Aorta (tissue), 5 donors: ENCODE measurements at regions not wholly inside any gene's neighbourhood (a gene's known extent, or its start where the extent isn't known, plus 50 kb on each side); places are given as distances from the start of the nearest gene placed in this dataset.
"Not testable (repeated sequence)": the region's sequence is repeated elsewhere in the genome, so short reads cannot be mapped to it uniquely, and the experiment has no call there.

ENCODE experiments used
- ATAC-seq: fragments of 200-7000 bp; cut with Tn5 transposase; one replicate; pipeline ENCODE4 v1.9.1; 2022; ENCODE audit warnings: moderate library complexity; ENCODE audit not compliant: low FRiP score
- DNase-seq, 2 donors: peaks; one replicate each; pipeline ENCODE4 v3.0.0-alpha.2; 2020
- H3K27ac ChIP-seq, 2 donors: one replicate each; pipeline ENCODE4 v1.5.1; 2013; ENCODE audit warnings: low read length in 2 of 2, mild to moderate bottlenecking in 2 of 2, moderate library complexity in 2 of 2, control low read depth in 1 of 2, inconsistent platforms in 1 of 2, low read depth in 1 of 2
- H3K27me3 ChIP-seq, 2 donors: one replicate each; pipeline ENCODE4 v1.6.1; 2013; ENCODE audit warnings: control low read depth in 1 of 2, low read length in 1 of 2, mild to moderate bottlenecking in 1 of 2, moderate library complexity in 1 of 2; ENCODE audit not compliant: insufficient read depth in 2 of 2, control insufficient read depth in 1 of 2
- H3K36me3 ChIP-seq, 2 donors: one replicate each; pipeline ENCODE4 v1.6.1; 2013; ENCODE audit warnings: control low read depth in 1 of 2, low read length in 1 of 2, mild to moderate bottlenecking in 1 of 2; ENCODE audit not compliant: insufficient read depth in 2 of 2, control insufficient read depth in 1 of 2
- H3K4me1 ChIP-seq, 2 donors: one replicate each; pipeline ENCODE4 v1.6.1; 2013; ENCODE audit warnings: low read length in 2 of 2, control low read depth in 1 of 2, mild to moderate bottlenecking in 1 of 2, moderate library complexity in 1 of 2; ENCODE audit not compliant: insufficient read depth in 2 of 2, control insufficient read depth in 1 of 2
- H3K4me3 ChIP-seq, 2 donors: one replicate each; pipeline ENCODE4 v1.5.1; 2013; ENCODE audit warnings: low read length in 2 of 2, control low read depth in 1 of 2, mild to moderate bottlenecking in 1 of 2
- H3K9me3 ChIP-seq: one replicate; pipeline ENCODE4 v1.6.1; 2013; ENCODE audit warnings: mild to moderate bottlenecking, low read length; ENCODE audit not compliant: control insufficient read depth
- WGBS, 2 donors: extraction: QIAGEN DNeasy Blood & Tissue Kit; methylation state at CpG; one replicate each; pipeline ENCODE4 v1.1.7; 2013; 5-methylcytosine and 5-hydroxymethylcytosine counted together
- intact Hi-C, 2 donors: fragments of 100-400 bp; cut with DNase I; formaldehyde crosslinking; loops; one replicate each; pipeline versions ENCODE4 v1.14.2 to v1.15.0; 2022
- donor health status: healthy with polysubstance abuse.
- donor health status: Bipolar disorder and iron deficiency.
- donor health status: DM: no; HTN: no; CAD: no.
- donor health status: DM: no; HTN: no; CAD: no.
- donor health status: DM: yes; HTN: yes; CAD: no.

GRCh38 chr2:210839450-210839849 is 283.1 kb downstream of the CPS1 start:
- no peaks in the 10 kb centered on the region for H3K9me3 ChIP-seq
- no peaks in the 10 kb centered on the region for H3K36me3 ChIP-seq
- intact Hi-C loops: no loop called here
- no peaks in the 10 kb centered on the region for H3K4me1 ChIP-seq
- no peak for ATAC-seq
- no peak overlapping the region for H3K4me3 ChIP-seq
- H3K27me3 ChIP-seq: no peaks in the 10 kb centered on the region
- H3K27ac ChIP-seq: no peak overlapping the region
- no peak for DNase-seq

DNA sequence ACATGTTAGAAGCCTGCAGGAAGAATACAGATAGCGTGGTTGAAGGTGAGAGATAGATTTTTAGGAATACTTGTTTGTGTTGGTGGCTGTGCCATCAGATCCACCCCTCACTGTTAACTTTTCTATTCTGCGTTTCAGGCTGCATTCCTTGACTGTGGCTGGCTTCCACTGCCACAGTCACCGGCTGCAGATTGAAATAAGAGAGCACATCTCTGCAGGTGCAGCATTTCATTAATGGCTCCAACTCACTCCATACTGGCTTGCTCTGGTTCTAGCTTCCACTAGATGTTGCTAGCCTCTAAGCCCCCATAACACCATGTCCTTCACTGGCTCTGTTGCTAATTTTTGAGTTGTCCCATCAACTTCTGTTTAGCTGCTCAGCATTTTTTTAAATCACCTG is 286.5 kb downstream of the CPS1 start:
- intact Hi-C loops: no loop called here
- ATAC-seq (no peak), DNase-seq (no peak)
- 71 to 73% methylated on average over 3 of the region's 3 CpGs for WGBS, 2 donors
- no peaks in the 10 kb centered on the region for H3K4me1 ChIP-seq
- H3K4me3 ChIP-seq: no peak overlapping the region
- no peaks in the 10 kb centered on the region for H3K36me3 ChIP-seq
- no peak overlapping the region for H3K27ac ChIP-seq
- H3K27me3 ChIP-seq: no peaks in the 10 kb centered on the region
- H3K9me3 ChIP-seq: no peaks in the 10 kb centered on the region

DNA sequence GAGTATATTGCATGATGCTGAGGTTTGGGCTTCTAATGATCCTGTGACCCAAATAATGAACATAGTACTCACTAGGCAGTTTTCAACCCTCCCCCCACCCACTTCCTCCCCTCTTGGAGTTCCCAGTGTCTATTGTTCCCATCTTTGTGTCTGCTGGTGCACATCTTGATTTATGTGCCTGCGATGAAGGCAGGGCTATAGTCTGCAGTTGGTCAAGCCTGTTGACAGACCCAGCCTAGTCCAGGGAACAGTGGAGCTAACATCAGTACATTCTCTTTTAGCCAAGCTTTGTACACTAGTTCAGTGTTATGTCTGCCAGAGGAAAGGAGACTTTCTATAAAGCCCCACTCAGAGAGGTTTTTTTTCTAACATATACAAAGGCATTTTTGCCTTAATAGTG is 287.6 kb downstream of the CPS1 start:
- intact Hi-C loops: no loop called here
- no peaks in the 10 kb centered on the region for H3K9me3 ChIP-seq
- no peaks in the 10 kb centered on the region for H3K27me3 ChIP-seq
- H3K36me3 ChIP-seq: no peaks in the 10 kb centered on the region
- H3K27ac ChIP-seq: no peak overlapping the region
- 79 to 100% methylated on average over 1 of the region's 1 CpG for WGBS, 2 donors
- H3K4me1 ChIP-seq: no peaks in the 10 kb centered on the region
- DNase-seq (no peak), ATAC-seq (no peak)
- H3K4me3 ChIP-seq: no peak overlapping the region

- H3K36me3 ChIP-seq: no peaks in the 10 kb centered on the region
- H3K27me3 ChIP-seq: no peaks in the 10 kb centered on the region
- ATAC-seq (no peak), DNase-seq (no peak)
- no peaks in the 10 kb centered on the region for H3K9me3 ChIP-seq
- WGBS, 2 donors: 42 to 62% methylated on average over 2 of the region's 2 CpGs
- intact Hi-C loops: loop anchor here in 1 of 2 donors (10.0 kb wide), 1 partner anchor 135 kb away; no protein-coding TSS in a partner anchor
- H3K27ac ChIP-seq: no peak overlapping the region
- peaks cover 0 to 2% of the 10 kb centered on the region in 2 donors for H3K4me1 ChIP-seq
- H3K4me3 ChIP-seq: no peak overlapping the region
These were observed 302.9 kb downstream of the CPS1 start for GRCh38 chr2:210859314-210859713.

GRCh38 chr2:210860276-210860675 is 303.9 kb downstream of the CPS1 start:
- peaks cover 0 to 2% of the 10 kb centered on the region in 2 donors for H3K4me1 ChIP-seq
- intact Hi-C loops: no loop called here
- ATAC-seq: no peak
- 69 to 73% methylated on average over 5 of the region's 5 CpGs for WGBS, 2 donors
- H3K36me3 ChIP-seq: no peaks in the 10 kb centered on the region
- no peaks in the 10 kb centered on the region for H3K9me3 ChIP-seq
- H3K4me3 ChIP-seq: no peak overlapping the region
- DNase-seq: no peak
- H3K27ac ChIP-seq: no peak overlapping the region
- no peaks in the 10 kb centered on the region for H3K27me3 ChIP-seq

- DNase-seq: no peak
- no peak for ATAC-seq
- intact Hi-C loops: no loop called here
- Histone ChIP-seq H3K9me3 (no peaks in the 10 kb centered on the region), H3K36me3 (no peaks in the 10 kb centered on the region), H3K4me3 (no peak overlapping the region), H3K27ac (no peak overlapping the region), H3K4me1 (peaks cover 0 to 2% of the 10 kb centered on the region in 2 donors), H3K27me3 (no peaks in the 10 kb centered on the region)
- WGBS, 2 donors: 89% methylated on average over 2 of the region's 2 CpGs
These were observed 304.8 kb downstream of the CPS1 start for GRCh38 chr2:210861038-210861665.

GRCh38 chr2:210862283-210863065 is 306.1 kb downstream of the CPS1 start:
- no peak for DNase-seq
- ATAC-seq: no peak
- Histone ChIP-seq H3K27me3 (no peaks in the 10 kb centered on the region), H3K27ac (no peak overlapping the region), H3K4me1 (peaks cover 0 to 2% of the 10 kb centered on the region in 2 donors), H3K36me3 (no peaks in the 10 kb centered on the region), H3K9me3 (no peaks in the 10 kb centered on the region), H3K4me3 (no peak overlapping the region)
- intact Hi-C loops: no loop called here
- 78 to 83% methylated on average over 2 of the region's 2 CpGs for WGBS, 2 donors

DNA sequence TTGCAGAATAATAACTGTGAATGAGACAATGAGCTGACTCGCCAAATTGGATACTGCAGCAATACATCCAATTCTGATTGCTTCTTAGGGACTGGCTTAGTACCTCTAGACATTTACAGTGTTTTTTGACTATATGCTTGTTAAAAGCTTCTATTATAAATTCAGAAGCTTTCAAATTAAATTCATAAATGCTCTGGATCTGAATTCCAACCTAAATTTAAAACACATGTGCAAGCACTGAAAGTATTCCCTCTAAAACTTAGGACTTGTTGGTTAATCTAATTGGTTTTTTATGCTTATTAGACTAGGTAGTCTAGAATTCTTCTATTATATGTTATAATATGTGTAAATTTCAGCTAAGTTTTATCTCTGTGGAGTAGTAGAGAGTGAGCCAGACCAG is 306.9 kb downstream of the CPS1 start:
- Histone ChIP-seq H3K4me3 (no peak overlapping the region), H3K36me3 (no peaks in the 10 kb centered on the region), H3K4me1 (peaks cover 0 to 2% of the 10 kb centered on the region in 2 donors), H3K27me3 (no peaks in the 10 kb centered on the region), H3K27ac (no peak overlapping the region), H3K9me3 (no peaks in the 10 kb centered on the region)
- DNase-seq (no peak), ATAC-seq (no peak)
- 90 to 94% methylated on average over 1 of the region's 1 CpG for WGBS, 2 donors
- intact Hi-C loops: no loop called here

DNA sequence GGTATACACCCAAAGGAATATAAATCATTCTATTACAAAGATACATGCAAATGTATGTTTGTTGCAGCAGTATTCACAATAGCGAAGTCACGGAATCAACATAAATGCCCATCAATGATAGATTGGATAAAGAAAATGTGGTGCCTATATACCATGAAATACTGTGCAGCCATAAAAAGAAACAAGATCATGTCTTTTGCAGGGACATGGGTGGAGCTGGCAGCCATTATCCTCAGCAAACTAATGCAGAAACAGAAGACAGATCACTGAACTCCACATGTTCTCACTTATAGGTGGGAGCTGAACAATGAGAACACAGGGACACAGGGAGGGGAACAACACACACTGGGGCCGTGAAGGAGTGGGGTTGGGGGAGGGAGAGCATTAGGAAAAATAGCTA is 315.2 kb downstream of the CPS1 start:
- H3K4me1 ChIP-seq, H3K36me3 ChIP-seq, ATAC-seq, H3K27me3 ChIP-seq, H3K4me3 ChIP-seq, DNase-seq, intact Hi-C loops, H3K9me3 ChIP-seq, H3K27ac ChIP-seq: not testable (repeated sequence)
- WGBS, 2 donors: 92 to 93% methylated on average over 3 of the region's 3 CpGs
